ENCODE measurements at regions not wholly inside any gene's neighbourhood (a gene's known extent, or its start where the extent isn't known, plus 50 kb on each side); places are given as distances from the start of the nearest gene placed in this dataset.

DNA sequence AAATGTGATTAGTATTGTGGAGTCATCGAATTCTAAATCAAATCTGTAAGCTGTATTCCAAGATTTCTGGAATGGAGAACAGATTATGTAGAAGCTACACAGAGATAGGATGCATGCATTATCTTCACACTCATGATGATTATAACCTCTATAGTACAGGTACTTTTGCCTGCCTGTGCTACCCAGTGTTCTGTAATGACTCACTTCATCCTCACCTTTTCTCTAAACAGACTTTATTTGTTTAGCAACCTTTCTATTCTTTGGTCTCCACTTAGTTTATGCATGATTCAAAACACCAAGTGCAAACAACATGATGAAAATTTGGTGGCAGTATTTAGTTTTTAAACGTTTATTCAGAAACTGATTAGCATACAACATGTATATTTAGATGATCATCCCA, 68.4 kb upstream of the PRPS1L1 start:
- CTCF ChIA-PET (ENCODE audit: low intra/inter-chr PET ratio, low total read pairs), result no interaction called here
- no peaks in the 10 kb centered on the region for H3K79me2 ChIP-seq (ENCODE audit: insufficient read depth, low read length)
- no peak overlapping the region for H3K4me2 ChIP-seq (ENCODE audit: low read depth, low read length)
- H2AFZ ChIP-seq (ENCODE audit: low read length), result no peak overlapping the region
- ATAC-seq (no peak), DNase-seq (ENCODE audit: low spot score) (no peak), FAIRE-seq (no peak)
- no peaks in the 10 kb centered on the region for H4K20me1 ChIP-seq (ENCODE audit: insufficient read depth, low read length)
- H3K27ac ChIP-seq (ENCODE audit: extremely low read length, insufficient read depth, low read length), result no peak overlapping the region
- H3K36me3 ChIP-seq (replicated peaks in 1 of 2; ENCODE audit: control insufficient read depth in 1 of 2, insufficient read depth in 2 of 2, low read length in 2 of 2), result no peaks in the 10 kb centered on the region
- in situ Hi-C loops (cut with HindIII; ENCODE audit: extremely low pct_ligation_motif_present, low pct_unique_long_range_greater_than_20kb) (no loop called here), intact Hi-C loops (cut with micrococcal nuclease; ENCODE audit: unreplicated experiment) (no loop called here)
- WGBS (ENCODE audit: low lambda C conversion rate), result 3% methylated on average over 2 of the region's 2 CpGs
- TF ChIP-seq MYNN (CRISPR knock-in tag; IDR thresholded peaks at IDR 0.05; ENCODE audit: low read depth) (no peak), ZZZ3 (CRISPR knock-in tag; IDR thresholded peaks at IDR 0.05; ENCODE audit: borderline replicate concordance) (no peak), NFRKB (IDR thresholded peaks at IDR 0.05) (no peak), ZNF782 (CRISPR knock-in tag; IDR thresholded peaks at IDR 0.05; ENCODE audit: borderline replicate concordance) (no peak), ZKSCAN8 (CRISPR knock-in tag; IDR thresholded peaks at IDR 0.05; ENCODE audit: borderline replicate concordance) (no peak)
- TF ChIP-seq, protein P1, sequence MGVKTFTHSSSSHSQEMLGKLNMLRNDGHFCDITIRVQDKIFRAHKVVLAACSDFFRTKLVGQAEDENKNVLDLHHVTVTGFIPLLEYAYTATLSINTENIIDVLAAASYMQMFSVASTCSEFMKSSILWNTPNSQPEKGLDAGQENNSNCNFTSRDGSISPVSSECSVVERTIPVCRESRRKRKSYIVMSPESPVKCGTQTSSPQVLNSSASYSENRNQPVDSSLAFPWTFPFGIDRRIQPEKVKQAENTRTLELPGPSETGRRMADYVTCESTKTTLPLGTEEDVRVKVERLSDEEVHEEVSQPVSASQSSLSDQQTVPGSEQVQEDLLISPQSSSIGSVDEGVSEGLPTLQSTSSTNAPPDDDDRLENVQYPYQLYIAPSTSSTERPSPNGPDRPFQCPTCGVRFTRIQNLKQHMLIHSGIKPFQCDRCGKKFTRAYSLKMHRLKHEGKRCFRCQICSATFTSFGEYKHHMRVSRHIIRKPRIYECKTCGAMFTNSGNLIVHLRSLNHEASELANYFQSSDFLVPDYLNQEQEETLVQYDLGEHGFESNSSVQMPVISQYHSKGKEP (CRISPR knock-in tag; IDR thresholded peaks at IDR 0.05), result no peak
- no TSS peak for BruUV-seq (replicated peaks)
- H3K27me3 ChIP-seq (ENCODE audit: control insufficient read depth in 1 of 2, insufficient read depth in 2 of 2, low read length in 2 of 2), result no peaks in the 10 kb centered on the region
- no peaks in the 10 kb centered on the region for H3K9me3 ChIP-seq (ENCODE audit: low read length)
- H3K4me3 ChIP-seq (replicated peaks in 1 of 3; ENCODE audit: insufficient read depth in 1 of 3, low read depth in 2 of 3, low read length in 3 of 3), result no peak overlapping the region
- no peak overlapping the region for H3K9ac ChIP-seq (ENCODE audit: insufficient read depth, low read depth, low read length)
- POLR2A ChIA-PET, result no interaction called here
- no peaks in the 10 kb centered on the region for H3K4me1 ChIP-seq (ENCODE audit: insufficient read depth, low read length)

DNA sequence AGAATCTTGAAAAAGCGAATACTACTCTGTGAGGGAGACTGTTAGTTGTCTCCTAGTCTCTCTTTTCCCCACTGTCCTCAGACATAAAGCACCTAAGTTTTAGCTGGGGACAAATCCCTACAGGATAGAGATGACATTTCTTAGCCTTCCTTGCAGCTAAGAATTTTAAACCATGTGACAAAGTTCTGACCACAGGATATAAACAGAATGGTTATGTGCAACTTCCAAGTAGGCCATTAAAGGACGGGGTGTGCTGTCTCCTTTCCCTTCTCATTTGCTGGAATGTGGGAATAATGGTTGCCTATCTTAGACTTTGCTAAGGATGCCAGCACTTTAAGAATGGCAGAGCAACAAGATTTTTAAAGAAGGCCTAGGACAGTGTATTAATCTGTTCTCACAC, 74.9 kb upstream of the PRPS1L1 start:
- Histone ChIP-seq H3K79me2 (ENCODE audit: insufficient read depth, low read length) (no peaks in the 10 kb centered on the region), H3K9me3 (ENCODE audit: low read length) (no peaks in the 10 kb centered on the region), H4K20me1 (ENCODE audit: insufficient read depth, low read length) (no peaks in the 10 kb centered on the region), H3K9ac (ENCODE audit: insufficient read depth, low read depth, low read length) (no peak overlapping the region), H3K4me2 (ENCODE audit: low read depth, low read length) (no peak overlapping the region), H3K27me3 (ENCODE audit: control insufficient read depth in 1 of 2, insufficient read depth in 2 of 2, low read length in 2 of 2) (no peaks in the 10 kb centered on the region), H3K27ac (ENCODE audit: extremely low read length, insufficient read depth, low read length) (no peak overlapping the region), H3K36me3 (replicated peaks in 1 of 2; ENCODE audit: control insufficient read depth in 1 of 2, insufficient read depth in 2 of 2, low read length in 2 of 2) (no peaks in the 10 kb centered on the region), H2AFZ (ENCODE audit: low read length) (no peak overlapping the region), H3K4me1 (ENCODE audit: insufficient read depth, low read length) (no peaks in the 10 kb centered on the region), H3K4me3 (replicated peaks in 1 of 3; ENCODE audit: insufficient read depth in 1 of 3, low read depth in 2 of 3, low read length in 3 of 3) (no peak overlapping the region)
- no peak for DNase-seq (ENCODE audit: low spot score)
- TF ChIP-seq RFXANK (CRISPR knock-in tag; IDR thresholded peaks at IDR 0.05) (no peak), PHB2 (IDR thresholded peaks at IDR 0.05; ENCODE audit: partially characterized antibody) (no peak), ZSCAN25 (CRISPR knock-in tag; IDR thresholded peaks at IDR 0.05) (no peak), ATF1 (CRISPR knock-in tag; IDR thresholded peaks at IDR 0.05) (no peak), ZBTB8A (CRISPR knock-in tag; IDR thresholded peaks at IDR 0.05; ENCODE audit: borderline replicate concordance, low read depth) (no peak)
- TF ChIP-seq, protein P2, sequence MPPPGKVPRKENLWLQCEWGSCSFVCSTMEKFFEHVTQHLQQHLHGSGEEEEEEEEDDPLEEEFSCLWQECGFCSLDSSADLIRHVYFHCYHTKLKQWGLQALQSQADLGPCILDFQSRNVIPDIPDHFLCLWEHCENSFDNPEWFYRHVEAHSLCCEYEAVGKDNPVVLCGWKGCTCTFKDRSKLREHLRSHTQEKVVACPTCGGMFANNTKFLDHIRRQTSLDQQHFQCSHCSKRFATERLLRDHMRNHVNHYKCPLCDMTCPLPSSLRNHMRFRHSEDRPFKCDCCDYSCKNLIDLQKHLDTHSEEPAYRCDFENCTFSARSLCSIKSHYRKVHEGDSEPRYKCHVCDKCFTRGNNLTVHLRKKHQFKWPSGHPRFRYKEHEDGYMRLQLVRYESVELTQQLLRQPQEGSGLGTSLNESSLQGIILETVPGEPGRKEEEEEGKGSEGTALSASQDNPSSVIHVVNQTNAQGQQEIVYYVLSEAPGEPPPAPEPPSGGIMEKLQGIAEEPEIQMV (CRISPR knock-in tag; IDR thresholded peaks at IDR 0.05; ENCODE audit: low read depth), result no peak
- intact Hi-C loops (cut with micrococcal nuclease; ENCODE audit: unreplicated experiment), result no loop called here
- POLR2A ChIA-PET, result no interaction called here
- ATAC-seq, result no peak
- no TSS peak for BruUV-seq (replicated peaks)
- CTCF ChIA-PET (ENCODE audit: low intra/inter-chr PET ratio, low total read pairs), result no interaction called here
- 0% methylated on average over 2 of the region's 2 CpGs for whole genome bisulfite sequencing (ENCODE audit: low lambda C conversion rate)
- in situ Hi-C loops (cut with HindIII; ENCODE audit: extremely low pct_ligation_motif_present, low pct_unique_long_range_greater_than_20kb), result no loop called here
- FAIRE-seq, result no peak
